Activated naive CD8-positive, alpha-beta T cell treated with anti-CD3 and anti-CD28 coated beads, Interleukin-2, amount 50 U/mL, for 24 hours (primary cell): ENCODE measurements at regions not wholly inside any gene's neighbourhood (a gene's known extent, or its start where the extent isn't known, plus 50 kb on each side); places are given as distances from the start of the nearest gene placed in this dataset.
"Not testable (repeated sequence)": the region's sequence is repeated elsewhere in the genome, so short reads cannot be mapped to it uniquely, and the experiment has no call there.

Experiments used
- ATAC-seq: fragments of 150-1000 bp; cut with Tn5 transposase; one replicate; pipeline ENCODE4 v1.10.0; 2021
- DNase-seq: peaks from one replicate; pipeline ENCODE4 v3.0.0; 2021
- H3K27ac Mint-ChIP-seq: one replicate; pipeline ENCODE4 v1.8.0; 2021; ENCODE audit warnings: mild to moderate bottlenecking, mixed read lengths
- H3K27me3 Mint-ChIP-seq: one replicate; pipeline ENCODE4 v1.8.0; 2021; ENCODE audit warnings: mixed read lengths
- H3K36me3 Mint-ChIP-seq: one replicate; pipeline ENCODE4 v1.8.0; 2021; ENCODE audit warnings: low read depth, mixed read lengths
- H3K4me1 Mint-ChIP-seq: one replicate; pipeline ENCODE4 v1.8.0; 2021; ENCODE audit warnings: mixed read lengths
- H3K4me3 Mint-ChIP-seq: one replicate; pipeline ENCODE4 v1.8.0; 2021; ENCODE audit warnings: mild to moderate bottlenecking, moderate library complexity, mixed read lengths
- H3K9me3 Mint-ChIP-seq: one replicate; pipeline ENCODE4 v1.8.0; 2021; ENCODE audit warnings: mixed read lengths

DNA sequence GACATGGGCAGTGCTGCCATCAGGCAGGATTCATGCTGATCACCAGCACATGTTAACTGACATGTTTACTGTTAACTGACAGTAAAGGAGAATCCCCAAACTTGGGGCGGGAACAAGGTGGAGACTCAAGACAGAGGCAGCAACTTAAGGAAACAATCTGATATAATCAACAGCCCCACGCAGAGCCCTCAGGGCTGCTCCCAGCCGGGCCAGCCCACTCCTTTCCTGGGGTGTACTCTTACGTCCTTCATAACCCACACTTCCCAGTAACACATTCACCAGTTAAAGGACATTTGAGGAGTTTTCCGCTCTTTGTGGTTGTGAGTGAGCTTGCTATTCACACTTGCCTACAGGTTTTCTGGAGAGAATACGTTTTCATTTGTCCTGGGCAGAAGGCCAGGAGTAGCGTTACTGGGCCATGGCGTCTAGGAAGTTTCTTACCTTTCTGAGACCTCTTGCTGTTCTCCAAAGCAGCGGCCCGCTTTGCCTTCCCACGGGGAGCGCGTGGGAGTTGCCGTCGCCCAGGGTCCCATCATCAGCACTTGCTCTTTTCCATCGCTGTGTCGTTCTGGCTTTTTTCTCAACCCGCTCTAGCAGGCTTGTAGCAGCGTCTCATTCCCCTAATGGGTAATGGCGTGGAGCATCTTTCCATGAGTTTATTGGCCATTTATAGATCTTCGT is 56.4 kb downstream of the FOXF2 start:
- ATAC-seq (no peak), DNase-seq (no peak)
- Mint-ChIP-seq H3K4me1 (no peaks in the 10 kb centered on the region), H3K27me3 (peaks cover 16% of the 10 kb centered on the region), H3K9me3 (peaks cover 5% of the 10 kb centered on the region), H3K36me3 (no peaks in the 10 kb centered on the region), H3K27ac (no peak overlapping the region), H3K4me3 (no peak overlapping the region)

DNA sequence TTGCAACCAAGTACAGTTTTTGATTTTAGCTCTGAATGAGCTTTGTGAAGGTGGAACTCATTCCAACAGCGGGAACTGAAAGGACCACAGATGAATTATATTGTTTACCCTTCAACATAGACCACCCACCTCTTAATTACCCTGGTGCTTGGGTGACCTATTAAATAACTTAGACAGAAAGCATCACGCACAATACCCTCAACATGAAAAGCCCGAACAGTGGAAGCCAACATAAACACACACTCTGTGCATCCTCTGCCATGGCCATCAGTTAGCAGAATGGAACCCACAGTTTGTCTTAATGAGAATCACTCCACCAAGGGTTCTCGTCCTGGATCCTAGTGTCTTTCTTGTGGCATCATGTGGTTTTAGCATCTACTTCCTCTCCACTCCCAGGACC is 60.5 kb downstream of the FOXF2 start:
- H3K36me3 Mint-ChIP-seq = no peaks in the 10 kb centered on the region
- H3K27ac Mint-ChIP-seq = no peak overlapping the region
- no peak overlapping the region for H3K4me3 Mint-ChIP-seq
- ATAC-seq (no peak), DNase-seq (no peak)
- peaks cover 21% of the 10 kb centered on the region for H3K27me3 Mint-ChIP-seq
- H3K9me3 Mint-ChIP-seq = peaks cover 12% of the 10 kb centered on the region
- no peaks in the 10 kb centered on the region for H3K4me1 Mint-ChIP-seq

DNA sequence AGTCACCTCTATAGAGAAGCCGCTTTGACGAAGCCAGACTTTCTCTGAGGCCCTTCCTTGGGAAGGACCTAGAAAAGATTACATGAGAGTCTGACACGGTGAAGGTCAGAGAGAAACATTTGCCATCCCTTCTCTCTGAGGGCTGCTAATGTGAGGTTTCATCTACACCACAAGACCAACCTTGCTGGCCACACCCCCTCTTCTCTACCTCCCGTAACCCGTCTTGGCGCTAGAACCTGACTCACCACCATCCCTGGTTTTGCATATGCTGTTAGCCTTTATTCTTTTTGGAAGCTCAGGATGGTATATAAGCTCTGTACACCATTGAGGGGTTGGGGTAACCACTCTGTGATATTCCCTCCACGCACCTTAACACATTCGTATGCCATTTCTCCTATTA is 63.6 kb downstream of the FOXF2 start:
- ATAC-seq = no peak
- H3K27ac Mint-ChIP-seq = no peak overlapping the region
- H3K4me1 Mint-ChIP-seq = no peaks in the 10 kb centered on the region
- H3K36me3 Mint-ChIP-seq = no peaks in the 10 kb centered on the region
- no peak overlapping the region for H3K4me3 Mint-ChIP-seq
- DNase-seq = no peak
- peaks cover 12% of the 10 kb centered on the region for H3K9me3 Mint-ChIP-seq
- peaks cover 23% of the 10 kb centered on the region for H3K27me3 Mint-ChIP-seq

DNA sequence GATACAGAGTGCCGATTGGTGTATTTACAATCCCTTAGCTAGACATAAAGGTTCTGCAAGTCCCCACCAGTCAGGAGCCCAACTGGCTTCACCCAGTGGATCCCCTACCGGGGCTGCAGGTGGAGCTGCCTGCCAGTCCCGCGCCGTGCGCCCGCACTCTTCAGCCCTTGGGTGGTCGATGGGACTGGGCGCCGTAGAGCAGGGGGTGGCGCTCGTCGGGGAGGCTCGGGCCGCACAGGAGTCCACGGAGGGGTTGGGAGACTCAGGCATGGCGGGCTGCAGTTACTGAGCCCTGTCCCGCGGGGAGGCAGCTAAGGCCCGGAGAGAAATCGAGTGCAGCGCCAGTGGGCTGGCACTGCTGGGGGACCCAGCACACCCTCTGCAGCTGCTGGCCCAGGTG is 67.4 kb downstream of the FOXF2 start:
- not testable (repeated sequence) for H3K36me3 Mint-ChIP-seq, ATAC-seq, H3K4me1 Mint-ChIP-seq, H3K9me3 Mint-ChIP-seq, DNase-seq, H3K27ac Mint-ChIP-seq, H3K4me3 Mint-ChIP-seq
- H3K27me3 Mint-ChIP-seq = peaks cover 12% of the 10 kb centered on the region

DNA sequence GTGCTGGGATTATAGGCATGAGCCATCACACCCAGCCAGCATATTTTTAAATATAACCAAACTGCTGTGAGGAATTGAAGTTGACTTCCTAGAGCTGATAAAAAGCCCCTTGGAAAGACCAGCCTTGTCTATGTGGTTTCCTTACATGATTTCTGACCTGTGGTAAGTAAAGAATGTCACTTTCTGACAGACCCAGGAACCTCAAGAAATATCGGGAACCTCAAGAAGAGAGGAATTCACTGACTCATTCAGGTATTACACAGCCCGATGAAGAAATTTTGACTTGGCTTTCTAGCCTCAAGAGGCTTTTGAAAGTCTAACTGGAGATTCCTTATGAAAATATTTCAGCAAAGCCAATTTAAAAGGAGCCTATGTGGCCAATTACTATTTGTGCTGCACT is 71.8 kb downstream of the FOXF2 start:
- H3K9me3 Mint-ChIP-seq = no peaks in the 10 kb centered on the region
- H3K4me1 Mint-ChIP-seq = no peaks in the 10 kb centered on the region
- no peak for ATAC-seq

DNA sequence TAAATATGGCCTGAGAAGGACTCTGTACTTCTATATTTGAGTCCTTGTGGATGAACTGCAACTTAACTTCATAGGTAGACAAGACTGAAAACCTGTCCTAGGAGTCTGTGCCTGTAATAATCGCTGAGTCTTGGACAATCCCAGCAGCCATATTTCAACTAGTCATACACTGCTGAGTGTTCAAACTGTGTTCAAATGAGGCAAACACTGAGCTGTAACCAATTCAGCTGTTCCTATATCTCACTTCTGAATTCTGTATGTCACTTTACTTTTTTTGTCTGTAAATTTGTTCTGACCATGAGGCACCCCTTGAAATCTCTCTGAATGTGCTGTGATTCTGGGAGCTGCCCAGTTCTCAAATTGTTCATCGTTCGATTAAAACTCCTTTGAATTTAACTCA is 72.4 kb downstream of the FOXF2 start:
- DNase-seq = no peak
- H3K4me3 Mint-ChIP-seq = no peak overlapping the region
- H3K36me3 Mint-ChIP-seq = no peaks in the 10 kb centered on the region
- peaks cover 3% of the 10 kb centered on the region for H3K27me3 Mint-ChIP-seq
- no peak overlapping the region for H3K27ac Mint-ChIP-seq
- H3K9me3 Mint-ChIP-seq = no peaks in the 10 kb centered on the region
- no peaks in the 10 kb centered on the region for H3K4me1 Mint-ChIP-seq
- ATAC-seq = no peak

More for the DNA sequence above, 71.8 kb downstream of the FOXF2 start:
- no peak overlapping the region for H3K4me3 Mint-ChIP-seq
- no peak overlapping the region for H3K27ac Mint-ChIP-seq
- no peak for DNase-seq
- H3K27me3 Mint-ChIP-seq = peaks cover 3% of the 10 kb centered on the region
- H3K36me3 Mint-ChIP-seq = no peaks in the 10 kb centered on the region

DNA sequence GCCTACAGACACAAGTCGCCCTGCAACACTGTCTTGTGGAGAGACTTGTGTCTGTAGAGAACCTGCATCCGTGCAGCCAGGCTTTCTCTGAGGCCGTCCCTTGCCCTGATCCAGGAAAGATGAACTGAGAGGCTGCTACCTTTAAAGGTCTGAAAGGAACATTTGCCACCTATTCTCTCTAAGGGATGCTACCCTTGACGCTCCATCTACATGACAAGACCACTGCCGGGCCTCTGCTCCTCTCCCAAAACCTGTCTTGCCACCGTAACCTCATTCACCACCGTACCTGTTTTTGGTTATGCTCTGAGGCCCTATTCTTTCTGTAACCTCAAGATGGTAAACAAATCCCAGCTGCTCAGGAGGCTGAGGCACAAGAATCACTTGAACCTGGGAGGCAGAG is 73.9 kb downstream of the FOXF2 start:
- H3K9me3 Mint-ChIP-seq = no peaks in the 10 kb centered on the region
- H3K36me3 Mint-ChIP-seq = no peaks in the 10 kb centered on the region
- ATAC-seq = no peak
- H3K27ac Mint-ChIP-seq = no peak overlapping the region
- H3K4me1 Mint-ChIP-seq = no peaks in the 10 kb centered on the region
- H3K27me3 Mint-ChIP-seq = peaks cover 7% of the 10 kb centered on the region
- H3K4me3 Mint-ChIP-seq = no peak overlapping the region
- no peak for DNase-seq

DNA sequence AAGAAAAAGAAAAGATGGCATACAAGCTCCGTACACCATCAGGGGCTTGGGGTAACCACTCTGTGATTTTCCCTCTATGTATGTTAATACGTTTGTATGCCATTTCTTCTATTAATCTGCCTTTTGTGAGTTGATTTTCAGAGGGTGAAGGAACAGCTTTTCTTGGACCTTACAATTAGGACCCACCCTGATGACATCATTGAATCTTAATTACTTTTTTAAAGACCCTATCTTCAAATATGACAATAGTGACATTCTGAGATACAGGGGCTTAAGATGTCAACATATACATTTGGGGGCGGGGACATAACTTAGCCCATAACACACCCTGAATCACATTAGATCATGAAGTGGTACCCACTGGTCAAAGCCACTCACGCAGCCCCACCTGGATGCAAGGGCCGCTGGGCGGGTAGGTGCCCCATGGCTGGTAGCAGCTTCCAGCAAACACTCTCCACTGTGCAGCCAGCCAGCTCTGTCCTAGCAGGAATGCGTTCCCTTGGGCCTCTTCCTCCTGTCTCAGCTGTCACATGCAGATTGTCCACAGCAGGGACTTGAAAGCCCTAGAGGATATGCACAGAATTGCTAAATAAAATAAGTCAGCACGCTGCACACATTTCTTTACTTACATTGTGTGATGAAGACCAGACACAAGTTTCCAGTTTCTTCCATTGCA is 74.5 kb downstream of the FOXF2 start:
- DNase-seq (no peak), ATAC-seq (no peak)
- Mint-ChIP-seq H3K4me1 (no peaks in the 10 kb centered on the region), H3K27me3 (peaks cover 8% of the 10 kb centered on the region), H3K9me3 (no peaks in the 10 kb centered on the region), H3K4me3 (no peak overlapping the region), H3K36me3 (no peaks in the 10 kb centered on the region), H3K27ac (no peak overlapping the region)

DNA sequence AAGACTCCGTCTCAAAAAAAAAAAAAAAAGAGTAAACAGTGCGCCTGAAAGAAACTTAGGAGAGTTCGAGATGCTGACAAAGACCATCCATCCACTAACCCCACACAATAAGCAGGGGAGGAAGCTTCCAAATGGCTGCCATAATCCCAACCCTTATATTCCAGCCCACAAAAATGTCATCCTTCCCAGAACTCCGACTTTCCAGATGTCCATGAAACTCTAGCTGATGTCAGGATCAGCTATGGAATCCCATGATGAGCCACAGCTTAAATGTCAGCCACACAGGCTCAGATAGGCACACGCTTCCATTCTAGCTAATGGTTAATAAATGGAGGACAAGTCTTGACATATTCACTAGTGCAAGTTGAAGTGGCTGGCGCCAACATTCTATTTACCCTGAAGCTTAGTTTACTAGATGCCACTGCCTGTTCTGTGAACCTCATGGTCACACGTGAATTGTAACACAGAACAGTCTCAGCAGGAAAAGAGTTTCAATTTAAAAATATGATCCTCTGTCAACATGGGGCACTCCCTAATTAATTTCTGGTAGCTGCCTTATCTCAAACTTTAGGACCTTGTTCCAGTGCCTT is 75.5 kb downstream of the FOXF2 start:
- Mint-ChIP-seq H3K9me3 (no peaks in the 10 kb centered on the region), H3K4me3 (no peak overlapping the region), H3K27me3 (peaks cover 11% of the 10 kb centered on the region), H3K4me1 (no peaks in the 10 kb centered on the region), H3K27ac (no peak overlapping the region), H3K36me3 (no peaks in the 10 kb centered on the region)
- no peak for DNase-seq
- no peak for ATAC-seq

DNA sequence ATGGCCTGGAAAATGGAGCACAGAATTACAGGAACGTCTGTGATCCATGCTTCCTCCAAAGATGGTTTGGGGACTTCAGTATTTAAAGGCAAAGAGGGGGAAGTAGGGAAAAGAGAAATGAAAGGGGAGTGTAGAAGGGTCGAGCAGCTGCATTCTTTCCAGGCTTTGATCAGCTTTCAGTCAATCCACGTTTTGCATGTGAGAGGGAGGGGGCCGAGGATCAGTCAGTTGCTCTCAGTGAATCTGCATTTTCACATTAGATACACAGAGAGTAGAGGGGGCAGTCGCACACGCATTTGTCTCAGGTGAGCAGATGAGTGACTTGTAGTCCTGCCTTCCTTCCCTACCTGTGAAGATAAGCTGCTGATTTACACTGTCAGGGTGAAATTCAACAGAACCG is 78.8 kb downstream of the FOXF2 start:
- Mint-ChIP-seq H3K27ac (no peak overlapping the region), H3K27me3 (peaks cover 15% of the 10 kb centered on the region), H3K4me1 (peaks cover 3% of the 10 kb centered on the region), H3K36me3 (no peaks in the 10 kb centered on the region), H3K4me3 (no peak overlapping the region), H3K9me3 (no peaks in the 10 kb centered on the region)
- DNase-seq (no peak), ATAC-seq (no peak)

DNA sequence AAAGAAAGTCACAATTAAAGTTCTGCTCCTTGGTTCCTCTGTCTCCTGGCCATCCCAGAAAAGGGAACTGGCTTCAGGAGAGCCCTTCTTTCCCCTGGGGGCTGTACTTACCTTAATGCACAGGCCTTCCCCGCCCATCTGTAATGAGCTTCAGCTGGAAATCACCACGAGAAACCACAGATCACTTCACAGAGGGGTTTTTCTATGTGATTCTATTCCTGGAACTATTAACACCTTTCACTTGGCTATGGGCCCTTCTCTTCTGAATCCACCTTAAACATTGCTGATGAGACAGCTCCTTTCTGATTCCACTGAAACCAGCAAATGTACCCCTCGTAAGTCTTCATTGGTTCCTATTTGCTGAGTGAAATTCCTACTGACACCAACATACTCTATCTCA is 80.7 kb downstream of the FOXF2 start:
- H3K9me3 Mint-ChIP-seq = no peaks in the 10 kb centered on the region
- peaks cover 28% of the 10 kb centered on the region for H3K27me3 Mint-ChIP-seq
- ATAC-seq = no peak
- H3K36me3 Mint-ChIP-seq = no peaks in the 10 kb centered on the region
- H3K4me3 Mint-ChIP-seq = no peak overlapping the region
- peaks cover 3% of the 10 kb centered on the region for H3K4me1 Mint-ChIP-seq
- DNase-seq = no peak
- H3K27ac Mint-ChIP-seq = no peak overlapping the region

DNA sequence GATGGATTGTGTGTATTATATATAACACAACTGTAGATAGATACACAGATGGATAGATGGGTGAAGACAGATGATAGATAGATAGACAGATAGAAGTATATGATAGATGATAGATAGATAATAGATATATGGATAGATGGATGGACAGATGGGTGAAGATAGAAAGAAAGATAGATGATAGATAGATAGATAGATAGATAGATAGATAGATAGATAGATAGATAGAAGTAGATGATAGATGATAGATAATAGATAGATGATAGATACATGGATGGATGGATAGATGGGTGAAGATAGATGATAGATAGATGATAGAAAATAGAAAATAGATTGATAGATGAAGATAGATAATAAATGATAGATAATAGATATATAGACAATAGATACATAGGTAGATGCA is 83.3 kb downstream of the FOXF2 start:
- H3K27me3 Mint-ChIP-seq = peaks cover 27% of the 10 kb centered on the region
- H3K27ac Mint-ChIP-seq = no peak overlapping the region
- no peaks in the 10 kb centered on the region for H3K9me3 Mint-ChIP-seq
- H3K36me3 Mint-ChIP-seq = no peaks in the 10 kb centered on the region
- peaks cover 3% of the 10 kb centered on the region for H3K4me1 Mint-ChIP-seq
- DNase-seq (no peak), ATAC-seq (no peak)
- no peak overlapping the region for H3K4me3 Mint-ChIP-seq

DNA sequence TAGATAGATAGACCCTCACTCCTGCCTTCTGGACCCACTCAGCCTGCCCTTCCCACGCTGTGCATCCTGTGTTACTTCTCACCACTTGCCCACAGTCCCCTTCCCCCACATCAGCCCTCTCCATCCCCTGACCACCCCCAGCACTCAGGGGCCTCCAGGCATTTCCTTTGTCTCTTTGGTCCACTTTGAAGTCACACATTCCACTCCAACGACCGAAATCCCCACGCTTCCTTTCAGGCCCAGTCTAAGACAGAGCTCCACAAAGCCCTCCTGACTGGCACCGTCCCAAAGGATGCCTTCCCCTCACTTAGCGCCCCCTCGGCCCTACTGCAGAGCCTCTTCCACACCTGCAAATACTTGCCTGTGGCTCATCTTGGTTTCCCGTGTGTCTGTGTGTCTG is 83.8 kb downstream of the FOXF2 start:
- H3K27me3 Mint-ChIP-seq = peaks cover 24% of the 10 kb centered on the region

DNA sequence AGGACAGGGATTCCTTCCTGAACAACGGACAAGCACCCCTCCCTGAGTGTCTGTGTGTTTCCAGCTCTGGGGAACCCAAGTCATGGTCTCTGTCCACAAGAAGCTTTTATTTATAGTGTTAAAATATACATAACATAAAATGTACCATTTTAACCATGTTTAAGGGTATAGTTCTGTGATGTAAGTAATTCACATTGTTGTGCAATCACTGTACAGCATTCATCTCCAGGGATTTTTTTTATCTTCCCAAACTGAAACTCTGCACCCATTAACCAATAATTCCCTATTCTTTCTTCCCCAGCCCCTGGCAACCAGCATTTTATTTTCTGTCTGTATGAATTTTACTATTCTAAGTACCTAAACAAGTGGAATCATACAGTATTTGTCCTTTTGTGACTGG is 84.2 kb downstream of the FOXF2 start:
- no peak for DNase-seq
- Mint-ChIP-seq H3K36me3 (no peaks in the 10 kb centered on the region), H3K4me1 (peaks cover 3% of the 10 kb centered on the region), H3K27me3 (peaks cover 22% of the 10 kb centered on the region), H3K9me3 (no peaks in the 10 kb centered on the region), H3K4me3 (no peak overlapping the region), H3K27ac (no peak overlapping the region)
- no peak for ATAC-seq

More for the DNA sequence above, 83.8 kb downstream of the FOXF2 start:
- Mint-ChIP-seq H3K4me1 (peaks cover 3% of the 10 kb centered on the region), H3K4me3 (no peak overlapping the region), H3K27ac (no peak overlapping the region), H3K36me3 (no peaks in the 10 kb centered on the region), H3K9me3 (no peaks in the 10 kb centered on the region)
- DNase-seq (no peak), ATAC-seq (no peak)

DNA sequence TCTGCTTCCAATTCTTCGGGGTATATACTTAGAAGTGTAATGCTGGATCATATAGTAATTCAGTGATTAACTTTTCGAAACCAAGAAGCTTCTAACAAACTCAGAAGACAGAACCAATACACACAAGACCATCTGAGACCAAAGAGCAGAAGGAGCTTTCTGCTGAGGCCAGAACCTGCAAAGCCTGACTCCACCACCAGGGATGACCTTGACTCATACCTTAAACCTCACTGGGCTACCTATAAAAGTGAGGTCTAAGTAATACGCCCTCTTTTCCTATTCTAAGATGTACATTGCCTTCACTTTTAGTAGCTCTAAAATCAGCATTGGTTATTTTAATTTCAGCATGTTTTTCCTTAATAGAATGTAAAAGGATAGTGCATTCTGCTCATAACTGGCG is 84.8 kb downstream of the FOXF2 start:
- Mint-ChIP-seq H3K9me3 (no peaks in the 10 kb centered on the region), H3K27ac (no peak overlapping the region), H3K36me3 (no peaks in the 10 kb centered on the region), H3K4me1 (peaks cover 3% of the 10 kb centered on the region), H3K27me3 (peaks cover 20% of the 10 kb centered on the region), H3K4me3 (no peak overlapping the region)
- ATAC-seq = no peak
- DNase-seq = no peak
